ENCODE measurements at regions not wholly inside any gene's neighbourhood (a gene's known extent, or its start where the extent isn't known, plus 50 kb on each side); places are given as distances from the start of the nearest gene placed in this dataset.

DNA sequence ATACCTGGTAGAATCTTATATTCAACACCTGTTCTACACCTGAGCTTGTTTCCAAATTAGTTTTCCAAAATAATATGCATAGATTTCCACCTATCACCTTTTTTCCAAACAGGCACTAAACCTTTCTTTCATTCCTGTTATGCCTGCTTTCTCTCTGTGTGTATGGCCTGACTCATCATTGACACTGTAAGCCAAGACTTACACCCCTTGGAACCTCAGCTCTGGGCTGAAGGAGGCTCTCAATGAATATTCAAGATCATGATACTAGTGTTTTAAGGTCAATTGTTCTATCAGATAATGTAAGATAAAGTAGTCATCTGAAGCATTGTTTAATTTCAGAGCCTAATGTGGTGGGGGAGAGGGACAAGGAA, 1193.3 kb downstream of the FLRT2 start:
- TF ChIP-seq, protein P1, sequence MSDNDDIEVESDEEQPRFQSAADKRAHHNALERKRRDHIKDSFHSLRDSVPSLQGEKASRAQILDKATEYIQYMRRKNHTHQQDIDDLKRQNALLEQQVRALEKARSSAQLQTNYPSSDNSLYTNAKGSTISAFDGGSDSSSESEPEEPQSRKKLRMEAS (IDR thresholded peaks at IDR 0.05; ENCODE audit: low read depth, low read length), result no peak
- TF ChIP-seq POLR2A (IDR thresholded peaks at IDR 0.05; ENCODE audit: extremely low read depth, insufficient read length) (no peak), MYC (IDR thresholded peaks at IDR 0.05; ENCODE audit: low read depth, low read length) (no peak)
- TF ChIP-seq, protein P2, sequence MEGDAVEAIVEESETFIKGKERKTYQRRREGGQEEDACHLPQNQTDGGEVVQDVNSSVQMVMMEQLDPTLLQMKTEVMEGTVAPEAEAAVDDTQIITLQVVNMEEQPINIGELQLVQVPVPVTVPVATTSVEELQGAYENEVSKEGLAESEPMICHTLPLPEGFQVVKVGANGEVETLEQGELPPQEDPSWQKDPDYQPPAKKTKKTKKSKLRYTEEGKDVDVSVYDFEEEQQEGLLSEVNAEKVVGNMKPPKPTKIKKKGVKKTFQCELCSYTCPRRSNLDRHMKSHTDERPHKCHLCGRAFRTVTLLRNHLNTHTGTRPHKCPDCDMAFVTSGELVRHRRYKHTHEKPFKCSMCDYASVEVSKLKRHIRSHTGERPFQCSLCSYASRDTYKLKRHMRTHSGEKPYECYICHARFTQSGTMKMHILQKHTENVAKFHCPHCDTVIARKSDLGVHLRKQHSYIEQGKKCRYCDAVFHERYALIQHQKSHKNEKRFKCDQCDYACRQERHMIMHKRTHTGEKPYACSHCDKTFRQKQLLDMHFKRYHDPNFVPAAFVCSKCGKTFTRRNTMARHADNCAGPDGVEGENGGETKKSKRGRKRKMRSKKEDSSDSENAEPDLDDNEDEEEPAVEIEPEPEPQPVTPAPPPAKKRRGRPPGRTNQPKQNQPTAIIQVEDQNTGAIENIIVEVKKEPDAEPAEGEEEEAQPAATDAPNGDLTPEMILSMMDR (IDR thresholded peaks at IDR 0.05; ENCODE audit: low read depth, low read length), result no peak
- no peak for DNase-seq (ENCODE audit: low read depth)
- H3K4me3 ChIP-seq (ENCODE audit: low read depth, low read length), result no peak overlapping the region

DNA sequence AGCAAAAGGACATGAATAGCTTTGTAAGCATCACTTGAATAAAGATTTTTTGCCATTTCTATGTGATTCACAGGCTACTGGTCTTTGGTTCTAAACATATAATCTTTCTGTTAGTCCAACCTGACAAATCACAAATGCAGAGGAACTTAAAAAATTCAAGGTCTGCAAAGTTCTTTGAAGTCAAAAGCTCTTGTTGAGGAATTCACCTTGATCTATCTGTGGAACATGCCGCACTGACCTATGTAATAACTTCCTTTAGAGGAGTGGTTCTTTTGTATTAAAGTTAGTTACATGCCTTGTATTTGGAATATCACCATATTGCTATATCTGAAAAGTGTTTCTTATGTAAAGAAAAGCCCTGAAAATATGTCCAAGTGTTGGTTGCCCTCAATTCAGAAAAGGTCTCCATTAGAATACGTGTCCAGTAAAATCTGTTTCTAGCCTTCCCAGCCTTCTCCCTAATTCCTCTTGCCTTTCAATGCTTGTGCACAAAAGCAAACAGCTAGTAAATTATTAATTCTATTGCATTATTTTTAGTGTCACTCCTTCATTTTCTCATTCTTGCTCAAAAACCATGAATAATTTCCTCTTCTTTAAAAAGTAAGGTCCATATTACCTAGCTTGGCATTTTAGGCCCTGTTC, 1192.8 kb downstream of the FLRT2 start:
- TF ChIP-seq, protein P1 (IDR thresholded peaks at IDR 0.05; ENCODE audit: low read depth, low read length), result no peak
- TF ChIP-seq MYC (IDR thresholded peaks at IDR 0.05; ENCODE audit: low read depth, low read length), result no peak
- TF ChIP-seq, protein P2 (IDR thresholded peaks at IDR 0.05; ENCODE audit: low read depth, low read length), result no peak
- TF ChIP-seq POLR2A (IDR thresholded peaks at IDR 0.05; ENCODE audit: extremely low read depth, insufficient read length), result no peak
- DNase-seq (ENCODE audit: low read depth), result no peak
- no peak overlapping the region for H3K4me3 ChIP-seq (ENCODE audit: low read depth, low read length)

DNA sequence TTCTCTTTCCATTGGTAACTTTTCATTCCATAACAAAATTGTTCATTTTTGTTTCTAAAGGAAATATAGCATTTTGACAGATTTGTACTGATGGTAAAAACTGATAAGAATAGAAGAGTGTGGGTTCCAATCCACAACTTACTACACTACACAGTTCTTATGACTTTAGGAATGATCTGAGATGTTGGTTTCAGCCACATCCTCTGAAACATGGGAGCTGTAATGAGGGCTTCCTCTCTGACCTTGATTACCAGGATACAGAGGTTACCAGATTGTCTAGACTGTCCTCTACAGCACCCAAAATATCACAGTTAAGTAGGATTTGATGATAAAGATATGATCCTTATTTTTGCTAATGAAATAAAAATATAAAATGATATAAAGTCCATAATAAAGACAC, 1184.6 kb downstream of the FLRT2 start:
- no peak for DNase-seq (ENCODE audit: low read depth)

DNA sequence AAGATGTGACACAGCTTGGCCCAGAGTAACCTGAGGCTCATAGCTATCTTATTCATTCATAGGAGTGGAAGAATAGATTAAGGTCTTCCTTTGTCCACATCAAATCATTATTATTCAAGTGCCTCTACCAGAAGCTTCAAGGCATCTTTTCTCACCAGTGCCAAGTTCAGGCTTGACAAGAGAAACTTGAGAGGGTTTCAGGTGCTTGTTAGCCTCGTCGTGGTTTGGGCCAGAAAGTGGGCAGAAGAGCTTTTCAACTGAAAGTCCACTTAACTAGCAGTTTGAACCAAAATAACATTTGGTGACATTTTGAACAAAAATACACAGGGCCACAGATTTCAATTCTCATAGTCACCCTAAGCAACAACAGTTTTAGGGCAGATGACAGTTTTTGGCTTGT, 1184.2 kb downstream of the FLRT2 start:
- TF ChIP-seq POLR2A (IDR thresholded peaks at IDR 0.05; ENCODE audit: extremely low read depth, insufficient read length), result no peak
- TF ChIP-seq, protein P2 (IDR thresholded peaks at IDR 0.05; ENCODE audit: low read depth, low read length), result no peak
- TF ChIP-seq, protein P1 (IDR thresholded peaks at IDR 0.05; ENCODE audit: low read depth, low read length), result no peak
- TF ChIP-seq MYC (IDR thresholded peaks at IDR 0.05; ENCODE audit: low read depth, low read length), result no peak
- H3K4me3 ChIP-seq (ENCODE audit: low read depth, low read length), result no peak overlapping the region
- no peak for DNase-seq (ENCODE audit: low read depth)

More for the DNA sequence above, 1184.6 kb downstream of the FLRT2 start:
- H3K4me3 ChIP-seq (ENCODE audit: low read depth, low read length), result no peak overlapping the region
- TF ChIP-seq, protein P2 (IDR thresholded peaks at IDR 0.05; ENCODE audit: low read depth, low read length), result no peak
- TF ChIP-seq MYC (IDR thresholded peaks at IDR 0.05; ENCODE audit: low read depth, low read length) (no peak), POLR2A (IDR thresholded peaks at IDR 0.05; ENCODE audit: extremely low read depth, insufficient read length) (no peak)
- TF ChIP-seq, protein P1 (IDR thresholded peaks at IDR 0.05; ENCODE audit: low read depth, low read length), result no peak

DNA sequence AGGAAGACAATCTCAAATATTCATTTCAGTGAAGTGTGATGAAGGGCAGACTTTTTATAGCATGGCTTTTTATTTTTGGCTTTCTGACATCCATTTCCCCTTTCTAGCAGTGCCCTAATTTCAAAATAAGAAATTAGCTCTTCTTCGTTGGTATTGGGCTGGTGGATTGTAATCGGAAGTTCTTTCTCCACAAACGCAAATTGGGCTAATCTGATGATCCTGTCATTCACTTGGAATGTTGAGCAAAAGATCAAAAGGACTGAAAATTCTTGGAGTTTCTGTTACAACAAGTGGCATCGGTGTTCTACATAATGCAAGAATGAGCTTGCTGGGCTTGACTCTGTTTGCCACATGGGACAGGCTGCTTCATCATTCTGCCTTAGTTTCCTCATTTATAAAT, 1182.8 kb downstream of the FLRT2 start:
- no peak overlapping the region for H3K4me3 ChIP-seq (ENCODE audit: low read depth, low read length)
- DNase-seq (ENCODE audit: low read depth), result no peak
- TF ChIP-seq, protein P1 (IDR thresholded peaks at IDR 0.05; ENCODE audit: low read depth, low read length), result no peak
- TF ChIP-seq POLR2A (IDR thresholded peaks at IDR 0.05; ENCODE audit: extremely low read depth, insufficient read length) (no peak), MYC (IDR thresholded peaks at IDR 0.05; ENCODE audit: low read depth, low read length) (no peak)
- TF ChIP-seq, protein P2 (IDR thresholded peaks at IDR 0.05; ENCODE audit: low read depth, low read length), result no peak

Data from NB4 (cell line).